HEK293 (cell line): ENCODE measurements at regions not wholly inside any gene's neighbourhood (a gene's known extent, or its start where the extent isn't known, plus 50 kb on each side); places are given as distances from the start of the nearest gene placed in this dataset.

ENCODE experiments used
- CTCF ChIA-PET: fragments of 350-600 bp; formaldehyde crosslinking; extraction: SDS; loops from one replicate; lab custom pipeline; 2021; ENCODE audit warnings: antibody characterized with exemption; lab: Yijun Ruan, JAX
- POLR2A ChIA-PET: fragments of 300-600 bp; formaldehyde crosslinking; extraction: SDS; loops from one replicate; lab custom pipeline; 2020; ENCODE audit warnings: antibody characterized with exemption, inconsistent platforms; lab: Yijun Ruan, JAX
- H3K27ac ChIP-seq: fragments of 200-500 bp; sonication (Bioruptor generic); 2 replicates; pipeline ENCODE4 v1.5.1; 2014; ENCODE audit warnings: low read depth, low read length, control low read depth, inconsistent platforms; ENCODE audit errors: extremely low read depth
- H3K36me3 ChIP-seq, 2 experiments: fragments of 200-500 bp in 1 of 2; sonication (Bioruptor generic) in 1 of 2; 1 replicate in 1 of 2; 2 replicates in 1 of 2; pipeline ENCODE4 v1.5.1; 2014 to 2017; ENCODE audit warnings: inconsistent platforms in 2 of 2, low read length in 2 of 2; ENCODE audit not compliant: control insufficient read depth in 2 of 2, insufficient read depth in 1 of 2
- H3K4me1 ChIP-seq: fragments of 200-500 bp; sonication (Bioruptor generic); 2 replicates; pipeline ENCODE4 v1.5.1; 2014; ENCODE audit warnings: mild to moderate bottlenecking, low read length, inconsistent platforms; ENCODE audit not compliant: control insufficient read depth, insufficient read depth
- H3K4me3 ChIP-seq: 2 replicates; pipeline ENCODE4 v1.5.1; 2011; ENCODE audit warnings: low read depth, mild to moderate bottlenecking, control low read depth, low read length, moderate library complexity
- H3K9me3 ChIP-seq: fragments of 200-500 bp; sonication (Bioruptor generic); 2 replicates; pipeline ENCODE4 v1.5.1; 2014; ENCODE audit warnings: low read depth, low read length, inconsistent platforms; ENCODE audit not compliant: control insufficient read depth, insufficient read depth
- CTCF ChIP-seq: fragments of 450-650 bp; formaldehyde crosslinking; IDR thresholded peaks from 2 replicates; pipeline ENCODE4 v1.5.1; 2016; ENCODE audit warnings: missing biosample characterization, missing genetic modification characterization
- HOXA7 ChIP-seq: sonication (generic); formaldehyde crosslinking; IDR thresholded peaks from 2 replicates; pipeline ENCODE4 v1.8.1; 2022; ENCODE audit warnings: missing genetic modification reagents, borderline replicate concordance
- KLF10 ChIP-seq: fragments of 450-650 bp; IDR thresholded peaks from 2 replicates; pipeline ENCODE4 v1.5.1; 2018; ENCODE audit warnings: missing biosample characterization, mild to moderate bottlenecking, missing genetic modification characterization
- OSR2 ChIP-seq: fragments of 450-650 bp; formaldehyde crosslinking; IDR thresholded peaks from 2 replicates; pipeline ENCODE4 v1.5.1; 2016; ENCODE audit warnings: missing biosample characterization, missing genetic modification characterization
- PRDM10 ChIP-seq: fragments of 450-650 bp; formaldehyde crosslinking; IDR thresholded peaks from 2 replicates; pipeline ENCODE4 v1.5.1; 2016; ENCODE audit warnings: missing biosample characterization, missing genetic modification characterization
- TCF7L2 ChIP-seq: IDR thresholded peaks from 2 replicates; pipeline ENCODE4 v1.6.1; 2011; ENCODE audit warnings: low read depth, mild to moderate bottlenecking, inconsistent platforms, low read length, moderate library complexity, borderline replicate concordance
- ZBTB48 ChIP-seq: fragments of 450-650 bp; formaldehyde crosslinking; IDR thresholded peaks from 2 replicates; pipeline ENCODE4 v1.5.1; 2016; ENCODE audit warnings: missing biosample characterization, missing genetic modification characterization
- ZNF132 ChIP-seq: fragments of 450-650 bp; formaldehyde crosslinking; IDR thresholded peaks from 2 replicates; pipeline ENCODE4 v1.5.1; 2017; ENCODE audit warnings: missing biosample characterization, missing genetic modification characterization, borderline replicate concordance
- ZNF133 ChIP-seq: fragments of 450-650 bp; formaldehyde crosslinking; IDR thresholded peaks from 2 replicates; pipeline ENCODE4 v1.5.1; 2016; ENCODE audit warnings: missing biosample characterization, missing genetic modification characterization
- ZNF157 ChIP-seq: fragments of 450-650 bp; formaldehyde crosslinking; IDR thresholded peaks from 2 replicates; pipeline ENCODE4 v1.5.1; 2016; ENCODE audit warnings: missing biosample characterization, missing genetic modification characterization
- ZNF211 ChIP-seq: fragments of 450-650 bp; formaldehyde crosslinking; IDR thresholded peaks from 2 replicates; pipeline ENCODE4 v1.5.1; 2016; ENCODE audit warnings: low read depth, missing biosample characterization, missing genetic modification characterization
- ZNF23 ChIP-seq: fragments of 450-650 bp; formaldehyde crosslinking; IDR thresholded peaks from 2 replicates; pipeline ENCODE4 v1.5.1; 2016; ENCODE audit warnings: missing biosample characterization, missing genetic modification characterization, borderline replicate concordance
- ZNF24 ChIP-seq: fragments of 450-650 bp; formaldehyde crosslinking; IDR thresholded peaks from 2 replicates; pipeline ENCODE4 v1.5.1; 2016; ENCODE audit warnings: missing biosample characterization, missing genetic modification characterization
- ZNF248 ChIP-seq: fragments of 450-650 bp; formaldehyde crosslinking; IDR thresholded peaks from 2 replicates; pipeline ENCODE4 v1.5.1; 2017; ENCODE audit warnings: missing biosample characterization, missing genetic modification characterization
- ZNF324 ChIP-seq: fragments of 450-650 bp; formaldehyde crosslinking; IDR thresholded peaks from 2 replicates; pipeline ENCODE4 v1.5.1; 2016; ENCODE audit warnings: missing biosample characterization, missing genetic modification characterization
- ZNF514 ChIP-seq: fragments of 450-650 bp; formaldehyde crosslinking; IDR thresholded peaks from 2 replicates; pipeline ENCODE4 v1.5.1; 2016; ENCODE audit warnings: missing biosample characterization, missing genetic modification characterization
- ZNF701 ChIP-seq: fragments of 450-650 bp; formaldehyde crosslinking; IDR thresholded peaks from 2 replicates; pipeline ENCODE4 v1.5.1; 2016; ENCODE audit warnings: missing biosample characterization, missing genetic modification characterization
- TF ChIP-seq, protein P1 (sequence below): fragments of 450-650 bp; formaldehyde crosslinking; IDR thresholded peaks from 2 replicates; pipeline ENCODE4 v1.5.1; 2016; ENCODE audit warnings: missing biosample characterization, missing genetic modification characterization
- TF ChIP-seq, protein P2 (sequence below): fragments of 450-650 bp; formaldehyde crosslinking; IDR thresholded peaks from 2 replicates; pipeline ENCODE4 v1.5.1; 2016; ENCODE audit warnings: missing biosample characterization, missing genetic modification characterization

- ChIA-PET POLR2A (no interaction called here), CTCF (no interaction called here)
These were observed 160.2 kb upstream of the MARCKS start for GRCh38 chr6:113696960-113697359.

DNA sequence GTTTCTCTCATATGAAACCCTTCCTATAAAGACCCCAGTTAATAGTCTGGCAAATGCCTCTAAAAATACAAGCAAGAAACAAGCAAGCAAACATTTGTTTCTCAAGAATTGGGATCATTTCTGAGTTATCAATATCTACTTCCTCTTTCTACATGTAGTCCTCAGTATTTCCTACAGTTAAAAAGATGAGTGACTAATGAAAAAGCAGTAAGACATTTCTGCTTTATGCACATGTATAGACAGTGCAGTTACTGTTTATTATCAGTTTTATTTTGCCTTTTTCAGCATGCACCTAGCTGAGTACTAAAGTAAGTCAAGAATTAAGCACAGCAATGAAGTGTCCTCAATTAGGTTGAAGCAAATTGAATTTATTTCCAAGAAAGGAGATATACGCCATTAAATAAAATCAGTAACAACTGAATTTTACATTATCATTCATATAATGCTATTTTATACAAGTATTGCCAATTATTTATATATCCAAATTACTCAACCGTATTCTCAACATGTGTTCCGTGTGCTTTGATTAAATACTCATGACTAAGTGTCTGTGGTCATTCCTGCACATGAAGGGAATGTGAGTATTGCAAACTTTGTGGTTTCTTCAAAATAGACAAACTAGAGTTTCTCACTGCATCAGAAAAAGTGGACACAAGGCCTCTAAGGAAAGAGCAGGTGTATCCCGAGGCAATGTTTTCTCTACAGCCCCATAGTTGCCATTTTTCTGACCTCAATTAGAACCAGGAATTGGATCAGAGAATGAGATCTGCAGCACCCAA, 159.3 kb upstream of the MARCKS start:
- no peaks in the 10 kb centered on the region for H3K36me3 ChIP-seq
- CTCF ChIA-PET: interaction anchor here (1.1 kb wide), 1 partner anchor 161 kb away, joined by 3 read pairs; no protein-coding TSS in a partner anchor

More at GRCh38 chr6:113696960-113697359, 160.2 kb upstream of the MARCKS start:
- Histone ChIP-seq H3K4me3 (no peak overlapping the region), H3K9me3 (no peaks in the 10 kb centered on the region), H3K36me3 (no peaks in the 10 kb centered on the region), H3K4me1 (no peaks in the 10 kb centered on the region), H3K27ac (no peak overlapping the region)
- TF ChIP-seq ZBTB48 (tag by site-specific recombination) (no peak), TCF7L2 (no peak), OSR2 (tag by site-specific recombination) (no peak), HOXA7 (CRISPR knock-in tag) (no peak)

GRCh38 chr6:113699239-113699638, 157.9 kb upstream of the MARCKS start:
- no peaks in the 10 kb centered on the region for H3K4me1 ChIP-seq
- ChIA-PET POLR2A (interaction anchor here (0.6 kb wide), 1 partner anchor 204 kb away, joined by 3 read pairs; no protein-coding TSS in a partner anchor), CTCF (interaction anchor here (1.1 kb wide), 1 partner anchor 159 kb away, joined by 3 read pairs; no protein-coding TSS in a partner anchor)
- no peak overlapping the region for H3K27ac ChIP-seq
- H3K9me3 ChIP-seq: no peaks in the 10 kb centered on the region
- H3K4me3 ChIP-seq: no peak overlapping the region
- no peaks in the 10 kb centered on the region for H3K36me3 ChIP-seq
- TF ChIP-seq, protein P1, sequence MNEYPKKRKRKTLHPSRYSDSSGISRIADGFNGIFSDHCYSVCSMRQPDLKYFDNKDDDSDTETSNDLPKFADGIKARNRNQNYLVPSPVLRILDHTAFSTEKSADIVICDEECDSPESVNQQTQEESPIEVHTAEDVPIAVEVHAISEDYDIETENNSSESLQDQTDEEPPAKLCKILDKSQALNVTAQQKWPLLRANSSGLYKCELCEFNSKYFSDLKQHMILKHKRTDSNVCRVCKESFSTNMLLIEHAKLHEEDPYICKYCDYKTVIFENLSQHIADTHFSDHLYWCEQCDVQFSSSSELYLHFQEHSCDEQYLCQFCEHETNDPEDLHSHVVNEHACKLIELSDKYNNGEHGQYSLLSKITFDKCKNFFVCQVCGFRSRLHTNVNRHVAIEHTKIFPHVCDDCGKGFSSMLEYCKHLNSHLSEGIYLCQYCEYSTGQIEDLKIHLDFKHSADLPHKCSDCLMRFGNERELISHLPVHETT (tag by site-specific recombination): no peak
- TF ChIP-seq CTCF (tag by site-specific recombination) (no peak), KLF10 (tag by site-specific recombination) (no peak), ZNF157 (no peak), ZNF23 (tag by site-specific recombination) (no peak), ZNF132 (tag by site-specific recombination) (no peak)
- TF ChIP-seq, protein P2, sequence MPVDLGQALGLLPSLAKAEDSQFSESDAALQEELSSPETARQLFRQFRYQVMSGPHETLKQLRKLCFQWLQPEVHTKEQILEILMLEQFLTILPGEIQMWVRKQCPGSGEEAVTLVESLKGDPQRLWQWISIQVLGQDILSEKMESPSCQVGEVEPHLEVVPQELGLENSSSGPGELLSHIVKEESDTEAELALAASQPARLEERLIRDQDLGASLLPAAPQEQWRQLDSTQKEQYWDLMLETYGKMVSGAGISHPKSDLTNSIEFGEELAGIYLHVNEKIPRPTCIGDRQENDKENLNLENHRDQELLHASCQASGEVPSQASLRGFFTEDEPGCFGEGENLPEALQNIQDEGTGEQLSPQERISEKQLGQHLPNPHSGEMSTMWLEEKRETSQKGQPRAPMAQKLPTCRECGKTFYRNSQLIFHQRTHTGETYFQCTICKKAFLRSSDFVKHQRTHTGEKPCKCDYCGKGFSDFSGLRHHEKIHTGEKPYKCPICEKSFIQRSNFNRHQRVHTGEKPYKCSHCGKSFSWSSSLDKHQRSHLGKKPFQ: no peak

More for the DNA sequence above, 159.3 kb upstream of the MARCKS start:
- POLR2A ChIA-PET: no interaction called here
- Histone ChIP-seq H3K9me3 (no peaks in the 10 kb centered on the region), H3K27ac (no peak overlapping the region), H3K4me3 (no peak overlapping the region), H3K4me1 (no peaks in the 10 kb centered on the region)
- TF ChIP-seq ZNF133 (tag by site-specific recombination) (no peak), ZNF24 (tag by site-specific recombination) (no peak), ZNF514 (no peak), ZNF701 (tag by site-specific recombination) (no peak), PRDM10 (no peak), ZNF324 (no peak), ZNF248 (no peak), ZNF211 (tag by site-specific recombination) (no peak), HOXA7 (CRISPR knock-in tag) (no peak)
- TF ChIP-seq, protein P1 (tag by site-specific recombination): no peak
